Breast epithelium (tissue), 3 donors: ENCODE measurements at regions not wholly inside any gene's neighbourhood (a gene's known extent, or its start where the extent isn't known, plus 50 kb on each side); places are given as distances from the start of the nearest gene placed in this dataset.

ENCODE experiments used
- POLR2A ChIP-seq: fragments of 450-650 bp; IDR thresholded peaks from one replicate; pipeline ENCODE4 v1.6.1; 2016; ENCODE audit warnings: antibody characterized with exemption, mild to moderate bottlenecking, moderate library complexity
- TF ChIP-seq, protein P1 (sequence below), 3 donors: fragments of 450-650 bp; IDR thresholded peaks; one replicate each; pipeline ENCODE4 v1.5.1; 2016 to 2017; ENCODE audit warnings: antibody characterized with exemption in 3 of 3, mild to moderate bottlenecking in 3 of 3, moderate library complexity in 3 of 3

- TF ChIP-seq, protein P1, sequence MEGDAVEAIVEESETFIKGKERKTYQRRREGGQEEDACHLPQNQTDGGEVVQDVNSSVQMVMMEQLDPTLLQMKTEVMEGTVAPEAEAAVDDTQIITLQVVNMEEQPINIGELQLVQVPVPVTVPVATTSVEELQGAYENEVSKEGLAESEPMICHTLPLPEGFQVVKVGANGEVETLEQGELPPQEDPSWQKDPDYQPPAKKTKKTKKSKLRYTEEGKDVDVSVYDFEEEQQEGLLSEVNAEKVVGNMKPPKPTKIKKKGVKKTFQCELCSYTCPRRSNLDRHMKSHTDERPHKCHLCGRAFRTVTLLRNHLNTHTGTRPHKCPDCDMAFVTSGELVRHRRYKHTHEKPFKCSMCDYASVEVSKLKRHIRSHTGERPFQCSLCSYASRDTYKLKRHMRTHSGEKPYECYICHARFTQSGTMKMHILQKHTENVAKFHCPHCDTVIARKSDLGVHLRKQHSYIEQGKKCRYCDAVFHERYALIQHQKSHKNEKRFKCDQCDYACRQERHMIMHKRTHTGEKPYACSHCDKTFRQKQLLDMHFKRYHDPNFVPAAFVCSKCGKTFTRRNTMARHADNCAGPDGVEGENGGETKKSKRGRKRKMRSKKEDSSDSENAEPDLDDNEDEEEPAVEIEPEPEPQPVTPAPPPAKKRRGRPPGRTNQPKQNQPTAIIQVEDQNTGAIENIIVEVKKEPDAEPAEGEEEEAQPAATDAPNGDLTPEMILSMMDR (IDR thresholded peaks at IDR 0.05): no peak
- TF ChIP-seq POLR2A: no peak
Measured at GRCh38 chr9:107086460-107086859, 196.6 kb upstream of the RAD23B start.
